NCI-H1092 treated with DMSO at 0.1 percent for 48 hours (cell line): ENCODE measurements at regions not wholly inside any gene's neighbourhood (a gene's known extent, or its start where the extent isn't known, plus 50 kb on each side); places are given as distances from the start of the nearest gene placed in this dataset.

Experiments used
- DNase-seq: peaks from one replicate; lab custom pipeline; 2025; lab: John Stamatoyannopoulos, UW

DNA sequence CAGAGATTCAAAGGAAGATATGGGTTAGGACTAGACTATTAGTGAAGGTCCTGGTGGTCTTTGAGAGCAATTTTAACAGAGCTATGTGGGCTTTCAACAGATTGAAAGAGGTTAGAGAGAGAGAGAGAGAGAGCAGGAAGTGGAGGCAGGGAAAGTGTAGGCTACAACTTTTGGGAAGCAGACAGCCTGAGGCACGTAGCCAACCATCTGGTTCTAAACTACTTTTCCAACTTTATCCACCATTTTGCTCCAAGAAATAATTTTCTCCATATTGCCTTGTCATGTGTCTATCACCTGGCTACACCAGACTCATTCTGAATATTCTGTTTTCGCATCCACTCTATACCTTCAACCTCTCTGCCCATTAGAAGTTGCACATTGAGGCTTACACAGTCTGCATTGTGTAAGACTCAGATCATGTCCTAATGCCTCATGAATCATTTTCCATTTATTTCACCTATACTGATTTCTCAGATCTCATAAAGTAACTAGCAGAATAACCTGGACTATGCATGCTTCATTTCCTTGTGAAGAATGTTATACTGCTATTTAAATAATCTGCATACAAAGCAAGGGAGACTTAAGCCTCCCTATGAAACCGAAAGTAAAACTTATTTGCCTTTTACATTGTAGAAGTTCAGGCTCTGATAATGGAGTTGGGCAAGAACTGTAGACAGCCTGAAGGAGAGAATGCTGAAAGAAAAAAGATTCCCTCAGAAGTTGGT is 235.6 kb downstream of the ELAVL2 start:
- no peak for DNase-seq

DNA sequence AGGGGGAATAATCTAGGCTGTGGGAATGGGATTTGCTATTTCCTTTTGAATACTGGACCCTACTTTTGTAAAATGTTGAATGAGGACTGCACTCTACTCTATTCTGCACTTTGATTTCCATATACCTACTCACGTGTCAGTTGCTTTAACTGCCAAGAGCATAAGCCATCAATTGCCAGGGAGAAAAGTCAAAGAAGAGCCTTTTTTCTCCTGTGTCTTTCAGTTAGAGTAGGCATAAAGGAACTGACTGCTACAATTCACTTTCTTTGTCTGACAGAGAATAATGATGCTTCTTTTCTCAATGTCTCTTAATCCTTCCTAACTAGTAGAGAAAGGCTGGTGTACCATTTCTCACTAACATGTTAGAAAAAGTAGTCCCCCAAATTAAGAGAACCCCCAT is 231.6 kb downstream of the ELAVL2 start:
- no peak for DNase-seq

DNA sequence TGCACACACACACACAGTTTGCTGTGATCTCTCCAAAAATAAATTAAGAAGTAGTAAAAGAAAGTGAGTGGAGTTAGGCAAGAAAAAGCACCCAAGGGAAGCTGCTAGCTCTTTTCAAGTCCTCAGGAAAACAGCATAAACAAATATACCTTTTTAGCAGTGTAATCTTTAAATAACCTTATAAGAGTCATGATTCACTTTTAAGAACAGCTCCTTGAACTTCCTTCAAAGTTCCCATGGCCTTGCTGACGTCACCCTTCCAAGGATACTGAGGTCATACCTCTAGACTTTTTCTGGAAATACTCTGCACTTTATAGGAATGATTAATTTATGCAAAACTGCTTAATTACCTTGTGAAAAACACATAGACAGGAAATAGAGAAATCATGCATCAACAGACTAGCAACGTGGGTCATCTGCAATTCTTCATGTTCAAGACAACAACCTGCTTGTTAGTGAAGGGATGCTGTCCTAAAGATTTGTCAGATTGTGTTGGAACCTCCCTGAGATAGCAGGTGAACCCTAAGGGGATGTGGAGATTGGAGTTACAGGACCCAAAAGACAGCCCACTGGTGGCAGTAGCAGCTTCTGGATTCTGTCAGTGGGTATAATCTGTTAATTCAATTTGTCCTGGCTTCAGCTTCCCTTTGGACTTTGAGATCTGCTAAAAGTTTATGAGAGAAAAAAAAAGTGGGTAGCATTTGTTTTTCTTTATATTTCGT is 229.0 kb downstream of the ELAVL2 start:
- no peak for DNase-seq

DNA sequence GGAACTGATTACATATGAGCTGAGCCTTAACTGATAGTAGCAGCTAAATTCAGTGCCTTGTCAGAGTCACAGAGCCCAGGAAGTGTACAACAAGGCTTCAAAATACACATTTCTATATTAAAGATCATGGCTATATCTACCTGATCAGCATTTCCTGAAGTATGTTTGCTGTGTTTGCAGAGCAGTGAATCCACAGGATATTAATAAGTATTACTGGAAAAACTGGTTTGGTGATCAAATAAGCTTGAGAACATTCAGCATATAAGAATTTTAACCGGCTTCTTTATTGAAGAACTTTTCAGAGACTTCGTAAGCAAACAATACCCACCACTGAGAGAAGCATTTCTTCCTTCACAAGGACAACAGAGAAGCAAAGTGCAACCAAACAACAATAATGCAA is 227.0 kb downstream of the ELAVL2 start:
- DNase-seq, result no peak

DNA sequence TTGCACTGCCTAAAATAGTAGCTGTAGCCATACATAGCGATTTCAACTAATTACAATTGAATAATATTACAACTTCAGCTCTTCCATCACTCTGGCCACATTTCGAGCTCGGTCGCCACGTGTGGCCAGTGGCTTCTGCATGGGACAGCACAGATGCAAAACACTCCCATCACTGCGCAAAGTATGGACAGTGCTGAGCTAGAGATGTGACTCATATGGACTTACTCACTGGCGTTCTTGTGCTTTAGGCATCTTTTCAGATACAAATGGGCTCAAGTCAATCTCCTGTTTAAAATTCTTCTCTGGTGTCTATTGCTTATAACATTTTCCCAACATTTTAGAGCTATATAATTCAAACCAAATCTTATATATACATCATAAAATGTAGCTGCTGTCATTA is 222.7 kb downstream of the ELAVL2 start:
- DNase-seq, result no peak

DNA sequence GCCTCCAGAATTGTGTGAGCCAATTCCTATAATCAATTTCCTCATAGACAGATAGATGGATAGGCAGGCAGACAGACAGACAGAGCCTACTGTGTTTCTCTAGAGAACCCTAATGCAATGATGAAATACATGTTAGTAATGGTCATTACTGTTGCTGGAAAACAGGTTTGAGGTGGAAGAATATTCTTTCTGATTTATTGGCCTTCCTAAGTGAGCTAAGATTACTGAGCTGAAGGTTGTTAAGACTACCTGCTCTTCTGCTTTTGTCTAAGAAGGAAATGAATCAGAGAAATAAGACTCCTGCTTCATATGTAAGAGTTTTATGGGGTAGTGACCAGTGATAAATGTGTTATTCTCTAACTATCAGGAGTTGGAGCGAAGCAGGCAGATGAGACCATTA is 219.9 kb downstream of the ELAVL2 start:
- no peak for DNase-seq

DNA sequence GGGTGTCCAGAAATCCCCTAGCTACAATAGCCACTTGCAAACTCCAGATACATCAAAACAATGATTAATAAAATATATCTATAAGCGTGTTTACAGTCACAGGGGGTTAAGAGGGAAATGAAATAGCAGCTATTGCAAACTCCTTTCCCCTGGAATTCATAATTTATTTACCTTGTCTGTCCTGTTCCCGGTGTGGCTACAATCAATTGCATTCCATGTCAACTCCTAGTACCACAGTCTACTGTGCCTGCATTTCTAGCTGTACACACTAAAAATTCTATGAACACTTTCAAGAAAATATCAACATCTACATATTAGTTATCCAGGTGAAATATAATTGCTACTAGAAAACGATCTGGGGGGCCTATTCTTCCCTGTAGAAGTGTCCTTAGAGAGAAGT is 217.6 kb downstream of the ELAVL2 start:
- no peak for DNase-seq

DNA sequence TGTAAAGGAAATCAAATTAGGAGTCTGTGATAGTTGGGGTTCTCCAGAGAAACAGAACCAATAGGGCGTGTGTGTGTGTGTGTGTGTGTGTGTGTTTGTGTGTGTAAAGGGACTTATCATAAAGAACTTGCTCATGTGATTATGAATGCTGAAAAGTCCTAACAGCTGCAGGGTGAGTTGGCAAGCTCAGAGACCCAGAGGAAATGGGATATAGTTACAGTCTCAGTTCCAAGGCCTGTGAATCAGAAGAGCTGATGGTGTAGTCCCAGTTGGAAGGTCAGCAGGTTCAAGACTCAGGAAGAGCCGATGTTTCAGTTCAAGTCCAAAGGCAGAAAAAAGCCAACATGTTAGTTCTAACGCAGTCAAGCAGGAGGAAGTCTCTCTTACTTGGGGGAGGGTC is 214.2 kb downstream of the ELAVL2 start:
- DNase-seq, result no peak

DNA sequence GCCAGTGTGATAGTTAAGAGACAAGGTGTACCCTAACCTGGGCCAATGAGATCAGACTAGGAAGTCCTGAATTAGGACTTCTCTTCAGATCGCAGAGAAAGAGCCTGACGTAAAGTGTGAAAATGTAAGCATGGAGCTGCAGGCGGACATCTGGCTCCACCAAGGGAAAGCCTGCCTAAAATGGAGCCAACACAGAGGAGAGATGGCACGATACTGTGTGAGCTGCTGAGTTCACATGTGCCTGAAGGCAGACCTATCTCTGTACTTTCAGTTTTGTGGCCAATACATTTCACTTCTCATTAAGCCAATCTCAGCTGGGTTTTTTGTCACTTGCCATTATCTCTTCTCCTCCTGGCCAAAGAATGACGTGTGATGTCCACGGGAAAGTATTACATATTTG is 210.5 kb downstream of the ELAVL2 start:
- no peak for DNase-seq

DNA sequence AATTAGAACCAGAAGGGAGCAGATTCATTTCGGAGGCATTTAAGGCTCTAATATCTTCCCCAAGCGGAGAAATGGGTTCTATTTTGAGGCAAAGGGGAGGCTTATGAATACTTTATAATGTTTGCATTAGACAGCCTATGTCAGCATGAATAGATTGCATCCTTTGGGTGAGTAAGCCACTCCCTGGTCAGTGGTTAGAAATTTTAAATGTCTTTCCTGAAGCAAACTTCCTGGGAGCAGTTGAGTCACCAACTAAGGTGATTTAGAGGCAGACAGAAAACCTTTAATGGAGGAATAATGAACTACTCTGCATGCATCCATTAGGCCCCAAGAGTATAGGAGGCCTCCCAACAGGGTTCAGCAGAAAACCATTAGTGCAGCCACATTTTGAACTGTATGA is 204.9 kb downstream of the ELAVL2 start:
- no peak for DNase-seq

DNA sequence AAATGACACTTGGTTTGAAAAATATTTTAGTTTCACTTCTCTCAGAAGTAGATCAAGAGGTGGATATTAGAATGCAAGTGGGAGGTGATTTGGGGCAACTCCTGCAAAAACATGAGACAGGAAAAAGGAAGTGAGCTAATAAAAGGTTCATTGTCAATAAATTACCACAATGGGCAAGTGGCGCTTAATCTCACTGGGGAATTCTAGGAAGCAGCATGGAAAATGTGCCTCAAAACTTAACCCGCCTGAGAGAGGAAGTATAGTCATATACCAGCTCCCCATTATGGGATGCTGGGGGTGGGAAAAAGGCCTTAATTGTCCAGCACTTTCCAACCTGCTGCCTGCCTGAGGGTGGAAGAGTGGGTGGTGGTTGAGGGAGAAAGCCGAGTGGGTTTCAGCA is 204.1 kb downstream of the ELAVL2 start:
- no peak for DNase-seq

DNA sequence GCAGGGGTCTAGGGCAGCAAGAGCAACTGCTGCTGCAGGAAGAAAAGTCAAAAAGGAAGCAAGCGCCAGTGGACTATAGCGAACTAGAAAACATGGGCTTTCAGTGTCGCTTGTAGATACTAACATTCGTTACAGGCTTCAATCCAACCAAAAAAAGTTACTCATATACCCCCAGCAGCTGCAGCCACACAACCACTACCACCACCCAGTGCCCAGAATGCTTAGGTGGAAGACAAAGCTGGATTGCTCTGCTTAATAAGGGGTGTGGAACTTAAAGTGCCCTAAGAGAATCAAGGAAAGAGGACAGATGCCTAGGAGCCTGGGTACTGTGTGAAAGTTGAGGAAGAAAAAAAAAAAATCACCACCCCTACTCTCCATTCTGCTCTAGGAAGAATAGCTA is 203.6 kb downstream of the ELAVL2 start:
- no peak for DNase-seq

DNA sequence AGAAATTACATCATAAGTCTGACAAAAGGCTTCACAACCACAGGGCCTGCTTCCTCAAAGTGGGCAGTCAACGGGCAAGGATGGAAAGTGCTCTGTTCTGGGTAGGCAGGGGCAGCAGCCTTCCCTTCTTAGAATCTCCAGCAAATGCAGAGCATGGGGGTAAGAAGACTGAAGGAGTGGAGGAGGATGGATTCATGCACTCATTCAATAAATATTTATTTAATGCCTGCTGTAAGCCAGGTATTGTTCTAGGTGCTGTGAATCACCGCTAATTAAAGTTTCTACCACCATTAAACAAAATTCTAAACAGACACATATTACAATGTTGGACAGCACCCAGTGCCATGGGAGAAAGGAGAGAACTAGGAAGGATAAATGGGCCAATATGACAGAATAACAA is 195.6 kb downstream of the ELAVL2 start:
- no peak for DNase-seq

DNA sequence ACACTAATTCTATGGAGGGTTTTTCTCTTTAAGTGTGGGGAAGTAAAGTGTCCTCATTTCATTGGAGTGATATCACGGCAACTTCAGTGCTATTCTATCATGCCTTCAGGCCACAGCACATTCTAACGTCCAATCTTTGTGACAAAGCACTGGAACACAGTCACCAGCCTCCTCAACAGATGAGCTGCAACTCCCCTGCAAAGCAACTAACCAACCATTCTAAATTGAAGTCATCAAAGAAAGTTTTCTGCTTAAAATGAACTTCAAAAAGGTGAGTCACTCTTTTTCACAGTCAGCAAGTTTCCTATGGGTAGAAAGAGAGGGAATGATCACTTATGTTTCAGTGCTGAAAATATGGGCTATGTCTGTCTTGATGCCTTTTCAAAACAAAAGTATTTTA is 190.8 kb downstream of the ELAVL2 start:
- DNase-seq, result no peak

DNA sequence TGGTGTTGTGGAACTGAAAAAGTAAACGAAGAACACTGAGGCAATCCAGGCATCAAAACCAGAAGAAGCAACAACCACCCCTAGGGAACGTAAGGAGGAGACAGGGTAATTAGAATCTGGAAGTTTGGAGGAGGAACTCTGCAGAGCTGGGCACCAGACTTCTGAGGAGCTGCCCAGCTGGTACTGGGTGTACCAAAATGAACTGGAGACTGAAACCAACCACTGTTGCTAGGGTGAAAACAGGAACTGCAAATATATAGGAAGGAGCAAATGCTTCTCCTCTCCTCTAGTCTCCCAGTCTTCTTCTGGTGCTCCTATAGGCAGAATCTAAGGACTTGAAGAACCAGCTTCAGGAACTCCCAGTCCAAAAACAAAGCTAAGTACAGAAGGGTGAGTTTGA is 189.8 kb downstream of the ELAVL2 start:
- no peak for DNase-seq

DNA sequence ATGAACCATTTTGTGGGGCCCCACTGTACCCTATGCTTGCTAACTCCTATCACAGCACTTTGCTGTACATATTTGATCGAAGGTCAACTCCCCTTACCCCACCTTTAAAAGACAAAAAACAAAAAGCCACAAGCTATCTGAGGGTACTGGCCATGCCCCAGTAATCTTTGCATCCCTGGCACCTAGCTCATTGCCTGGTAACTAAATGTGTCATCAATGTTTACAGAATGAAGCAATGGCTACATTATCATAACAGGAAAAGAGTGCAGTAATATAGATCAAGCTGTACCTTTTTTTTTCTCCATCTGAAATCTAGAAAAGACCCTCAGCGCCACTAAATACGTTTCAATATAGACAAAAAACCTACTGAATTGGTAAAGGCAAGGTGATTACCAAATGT is 188.0 kb downstream of the ELAVL2 start:
- DNase-seq, result no peak

DNA sequence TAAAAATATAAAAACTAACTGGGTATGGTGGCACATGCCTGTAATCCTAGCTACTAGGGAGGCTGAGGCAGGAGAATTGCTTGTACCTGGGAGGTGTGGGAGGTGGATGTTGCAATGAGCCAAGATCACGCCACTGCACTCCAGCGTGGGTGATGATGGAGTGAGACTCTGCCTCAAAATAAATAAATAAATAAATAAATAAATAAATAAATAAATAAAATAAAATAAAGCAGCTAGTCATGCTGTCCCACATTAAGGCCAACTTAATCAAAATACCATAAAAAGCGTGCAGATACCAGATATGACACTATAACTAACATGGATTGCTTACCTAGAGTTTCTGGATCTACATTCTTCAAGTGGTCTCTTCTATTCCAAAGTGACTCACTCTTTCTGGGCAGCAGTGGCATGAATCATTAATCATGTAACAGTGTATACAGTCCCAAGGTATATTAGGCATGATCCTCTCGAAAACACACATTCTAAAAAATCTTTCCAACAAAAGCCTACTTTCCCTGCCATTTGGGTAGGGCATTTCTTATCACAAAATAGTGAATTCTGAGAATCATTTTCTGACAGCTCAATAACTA is 187.1 kb downstream of the ELAVL2 start:
- no peak for DNase-seq
